Osteocyte (in vitro differentiated cells): ENCODE measurements at regions not wholly inside any gene's neighbourhood (a gene's known extent, or its start where the extent isn't known, plus 50 kb on each side); places are given as distances from the start of the nearest gene placed in this dataset.

Experiments
- DNase-seq: peaks from one replicate; pipeline ENCODE4 v3.0.0; 2021; ENCODE audit warnings: mixed read lengths; ENCODE audit not compliant: unreplicated experiment; ENCODE audit errors: extremely low spot score
- H3K27ac Mint-ChIP-seq: one replicate; pipeline ENCODE4 v1.8.0; 2021; ENCODE audit warnings: mild to moderate bottlenecking, mixed read lengths; ENCODE audit not compliant: unreplicated experiment
- H3K27me3 Mint-ChIP-seq: one replicate; pipeline ENCODE4 v1.8.0; 2021; ENCODE audit warnings: mixed read lengths; ENCODE audit not compliant: unreplicated experiment
- H3K36me3 Mint-ChIP-seq: one replicate; pipeline ENCODE4 v1.8.0; 2021; ENCODE audit warnings: mixed read lengths; ENCODE audit not compliant: unreplicated experiment
- H3K4me1 Mint-ChIP-seq: one replicate; pipeline ENCODE4 v1.8.0; 2021; ENCODE audit warnings: mixed read lengths; ENCODE audit not compliant: unreplicated experiment
- H3K4me3 Mint-ChIP-seq: one replicate; pipeline ENCODE4 v1.8.0; 2021; ENCODE audit warnings: mild to moderate bottlenecking, moderate library complexity, mixed read lengths; ENCODE audit not compliant: unreplicated experiment
- H3K9me3 Mint-ChIP-seq: one replicate; pipeline ENCODE4 v1.8.0; 2021; ENCODE audit warnings: mixed read lengths; ENCODE audit not compliant: unreplicated experiment
- CTCF ChIP-seq: fragments of 200-600 bp; sonication (generic); IDR thresholded peaks from 2 replicates; pipeline ENCODE4 v1.5.0; 2021; ENCODE audit warnings: antibody characterized with exemption, mild to moderate bottlenecking, moderate library complexity

GRCh38 chr3:46083956-46084355 lies 56.7 kb upstream of the XCR1 start:
- no peak for TF ChIP-seq CTCF
- H3K27me3 Mint-ChIP-seq, result peaks cover 33% of the 10 kb centered on the region
- H3K36me3 Mint-ChIP-seq, result no peaks in the 10 kb centered on the region
- no peak overlapping the region for H3K27ac Mint-ChIP-seq
- no peak overlapping the region for H3K4me3 Mint-ChIP-seq
- H3K9me3 Mint-ChIP-seq, result no peaks in the 10 kb centered on the region
- DNase-seq, result no peak
- H3K4me1 Mint-ChIP-seq, result no peaks in the 10 kb centered on the region

- TF ChIP-seq CTCF, result no peak
- H3K9me3 Mint-ChIP-seq, result no peaks in the 10 kb centered on the region
- no peaks in the 10 kb centered on the region for H3K36me3 Mint-ChIP-seq
- H3K4me3 Mint-ChIP-seq, result no peak overlapping the region
- peaks cover 32% of the 10 kb centered on the region for H3K27me3 Mint-ChIP-seq
- no peak overlapping the region for H3K27ac Mint-ChIP-seq
- no peak for DNase-seq
- H3K4me1 Mint-ChIP-seq, result no peaks in the 10 kb centered on the region
Observed at GRCh38 chr3:46082849-46083248, 55.6 kb upstream of the XCR1 start.

DNA sequence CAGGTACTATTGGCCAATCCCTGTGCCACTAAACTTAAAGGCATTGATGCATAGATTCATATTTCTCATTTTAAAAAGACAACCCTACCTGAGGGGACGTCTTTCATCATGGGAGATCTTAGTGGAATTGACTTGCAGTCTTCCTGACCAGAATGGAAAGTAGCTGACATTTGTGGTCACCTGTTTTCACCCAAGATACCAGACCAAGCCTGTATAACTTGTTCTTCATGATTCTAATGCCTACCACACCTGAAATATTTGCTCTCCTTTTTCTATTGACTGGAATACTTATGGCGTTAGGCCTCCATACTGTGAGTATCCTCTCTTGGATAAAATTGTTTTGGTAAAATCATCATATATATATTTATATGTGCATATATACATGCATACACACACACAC lies 54.7 kb upstream of the XCR1 start:
- no peaks in the 10 kb centered on the region for H3K9me3 Mint-ChIP-seq
- no peak overlapping the region for H3K4me3 Mint-ChIP-seq
- no peaks in the 10 kb centered on the region for H3K4me1 Mint-ChIP-seq
- no peak for DNase-seq
- TF ChIP-seq CTCF, result no peak
- peaks cover 34% of the 10 kb centered on the region for H3K27me3 Mint-ChIP-seq
- no peaks in the 10 kb centered on the region for H3K36me3 Mint-ChIP-seq
- H3K27ac Mint-ChIP-seq, result no peak overlapping the region

- H3K4me3 Mint-ChIP-seq, result no peak overlapping the region
Observed at GRCh38 chr3:46080969-46081345, 53.7 kb upstream of the XCR1 start.

More at GRCh38 chr3:46080969-46081345, 53.7 kb upstream of the XCR1 start:
- Mint-ChIP-seq H3K27ac (no peak overlapping the region), H3K4me1 (no peaks in the 10 kb centered on the region), H3K9me3 (no peaks in the 10 kb centered on the region), H3K36me3 (no peaks in the 10 kb centered on the region), H3K27me3 (peaks cover 30% of the 10 kb centered on the region)
- peak; percentile 6 for DNase-seq
- TF ChIP-seq CTCF, result no peak
